ENCODE measurements at regions not wholly inside any gene's neighbourhood (a gene's known extent, or its start where the extent isn't known, plus 50 kb on each side); places are given as distances from the start of the nearest gene placed in this dataset.

DNA sequence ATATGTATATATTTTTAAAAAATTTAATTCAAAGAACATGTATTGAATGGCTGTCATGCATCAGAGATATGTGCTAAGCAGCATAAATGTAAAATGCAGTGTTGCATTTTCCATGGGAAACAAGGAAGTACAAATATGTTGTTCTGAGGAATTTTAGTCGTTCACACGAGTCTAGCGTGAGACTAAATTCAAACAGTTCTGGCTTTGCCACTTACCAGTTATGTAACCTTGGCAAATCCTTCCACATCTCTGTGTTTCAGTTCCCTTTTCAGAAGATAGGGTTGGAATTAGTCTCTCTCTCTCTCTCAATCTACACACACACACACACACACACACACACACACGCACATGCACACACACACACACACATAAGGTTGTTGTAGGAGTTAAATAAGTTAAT, 305.4 kb downstream of the UTRN start:
- CTCF ChIA-PET, result no interaction called here
- no peak for TF ChIP-seq EZH2 (IDR thresholded peaks at IDR 0.05; ENCODE audit: borderline replicate concordance, low read depth, low read length, poor library complexity, severe bottlenecking)
- TF ChIP-seq, protein P1, sequence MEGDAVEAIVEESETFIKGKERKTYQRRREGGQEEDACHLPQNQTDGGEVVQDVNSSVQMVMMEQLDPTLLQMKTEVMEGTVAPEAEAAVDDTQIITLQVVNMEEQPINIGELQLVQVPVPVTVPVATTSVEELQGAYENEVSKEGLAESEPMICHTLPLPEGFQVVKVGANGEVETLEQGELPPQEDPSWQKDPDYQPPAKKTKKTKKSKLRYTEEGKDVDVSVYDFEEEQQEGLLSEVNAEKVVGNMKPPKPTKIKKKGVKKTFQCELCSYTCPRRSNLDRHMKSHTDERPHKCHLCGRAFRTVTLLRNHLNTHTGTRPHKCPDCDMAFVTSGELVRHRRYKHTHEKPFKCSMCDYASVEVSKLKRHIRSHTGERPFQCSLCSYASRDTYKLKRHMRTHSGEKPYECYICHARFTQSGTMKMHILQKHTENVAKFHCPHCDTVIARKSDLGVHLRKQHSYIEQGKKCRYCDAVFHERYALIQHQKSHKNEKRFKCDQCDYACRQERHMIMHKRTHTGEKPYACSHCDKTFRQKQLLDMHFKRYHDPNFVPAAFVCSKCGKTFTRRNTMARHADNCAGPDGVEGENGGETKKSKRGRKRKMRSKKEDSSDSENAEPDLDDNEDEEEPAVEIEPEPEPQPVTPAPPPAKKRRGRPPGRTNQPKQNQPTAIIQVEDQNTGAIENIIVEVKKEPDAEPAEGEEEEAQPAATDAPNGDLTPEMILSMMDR (conservative IDR thresholded peaks at IDR 0.05; ENCODE audit: low read depth, low read length), result no peak
- intact Hi-C loops (cut with micrococcal nuclease; ENCODE audit: unreplicated experiment), result loop anchor here (5.0 kb wide), 1 partner anchor 862 kb away; no protein-coding TSS in a partner anchor
- no peak overlapping the region for H3K27ac ChIP-seq (ENCODE audit: low read depth, low read length, poor library complexity, severe bottlenecking)
- no peak overlapping the region for H3K4me3 ChIP-seq (ENCODE audit: low read depth, low read length, poor library complexity, severe bottlenecking)
- BruUV-seq (replicated peaks), result no TSS peak
- peaks cover 48% of the 10 kb centered on the region for H3K4me1 ChIP-seq (ENCODE audit: insufficient read depth, low read length, poor library complexity, severe bottlenecking)
- no peaks in the 10 kb centered on the region for H3K9me3 ChIP-seq (ENCODE audit: low read depth, low read length, poor library complexity, severe bottlenecking)
- no peaks in the 10 kb centered on the region for H3K27me3 ChIP-seq (replicated peaks; ENCODE audit: insufficient read depth, low read depth, low read length, poor library complexity)
- peaks cover 13% of the 10 kb centered on the region for H3K36me3 ChIP-seq (ENCODE audit: insufficient read depth, low read length, poor library complexity, severe bottlenecking)
- POLR2A ChIA-PET (ENCODE audit: low non-redundant PET), result no interaction called here
- DNase-seq (ENCODE audit: low spot score), result no peak

DNA sequence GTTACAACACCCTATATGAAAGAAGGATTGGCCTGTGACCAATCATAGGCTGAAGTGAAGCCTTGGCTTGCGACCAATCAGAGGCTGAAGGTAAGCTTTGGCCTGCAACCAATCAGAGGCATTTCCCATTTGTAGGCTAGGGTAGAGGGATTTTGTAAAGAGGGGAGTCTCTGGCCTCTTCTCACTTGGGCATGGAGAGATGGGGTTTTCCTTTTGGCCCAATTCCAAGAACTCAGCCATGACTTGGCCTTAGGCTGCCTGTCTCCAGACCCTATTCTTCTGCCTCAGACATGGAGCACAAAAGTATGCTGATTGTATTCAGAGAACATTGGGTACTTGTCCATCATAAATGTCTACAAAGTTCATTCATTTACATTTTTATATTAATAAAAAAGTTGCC, 308.3 kb downstream of the UTRN start:
- DNase-seq (ENCODE audit: low spot score), result no peak
- no peaks in the 10 kb centered on the region for H3K9me3 ChIP-seq (ENCODE audit: low read depth, low read length, poor library complexity, severe bottlenecking)
- no peaks in the 10 kb centered on the region for H3K27me3 ChIP-seq (replicated peaks; ENCODE audit: insufficient read depth, low read depth, low read length, poor library complexity)
- H3K4me1 ChIP-seq (ENCODE audit: insufficient read depth, low read length, poor library complexity, severe bottlenecking), result peaks cover 35% of the 10 kb centered on the region
- no TSS peak for BruUV-seq (replicated peaks)
- intact Hi-C loops (cut with micrococcal nuclease; ENCODE audit: unreplicated experiment), result loop anchor here (5.0 kb wide), 1 partner anchor 859 kb away; no protein-coding TSS in a partner anchor
- POLR2A ChIA-PET (ENCODE audit: low non-redundant PET), result no interaction called here
- TF ChIP-seq EZH2 (IDR thresholded peaks at IDR 0.05; ENCODE audit: borderline replicate concordance, low read depth, low read length, poor library complexity, severe bottlenecking), result no peak
- TF ChIP-seq, protein P1 (conservative IDR thresholded peaks at IDR 0.05; ENCODE audit: low read depth, low read length), result no peak
- CTCF ChIA-PET, result no interaction called here
- no peak overlapping the region for H3K27ac ChIP-seq (ENCODE audit: low read depth, low read length, poor library complexity, severe bottlenecking)
- no peak overlapping the region for H3K4me3 ChIP-seq (ENCODE audit: low read depth, low read length, poor library complexity, severe bottlenecking)
- peaks cover 13% of the 10 kb centered on the region for H3K36me3 ChIP-seq (ENCODE audit: insufficient read depth, low read length, poor library complexity, severe bottlenecking)

DNA sequence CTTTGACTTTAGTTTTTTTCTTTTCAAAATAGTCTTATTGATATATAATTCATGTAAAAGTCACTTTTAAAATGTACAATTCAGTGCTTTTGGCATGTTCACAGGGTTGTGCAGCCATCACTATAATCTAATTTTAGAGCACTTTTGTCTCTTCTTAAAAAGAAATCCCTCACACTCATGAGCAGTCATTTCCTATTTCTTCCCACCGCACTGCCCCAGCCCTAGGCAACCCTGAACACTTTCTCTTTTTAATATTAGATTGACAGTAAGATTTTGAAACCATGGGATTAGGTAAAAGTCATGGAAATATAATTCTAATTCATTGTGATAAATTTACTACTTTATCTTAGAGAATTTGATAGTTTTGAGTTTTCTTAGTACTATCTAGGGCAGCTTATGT, 309.4 kb downstream of the UTRN start:
- H3K27me3 ChIP-seq (replicated peaks; ENCODE audit: insufficient read depth, low read depth, low read length, poor library complexity), result no peaks in the 10 kb centered on the region
- H3K27ac ChIP-seq (ENCODE audit: low read depth, low read length, poor library complexity, severe bottlenecking), result peak overlapping the region; percentile 7
- no peak for TF ChIP-seq EZH2 (IDR thresholded peaks at IDR 0.05; ENCODE audit: borderline replicate concordance, low read depth, low read length, poor library complexity, severe bottlenecking)
- peaks cover 13% of the 10 kb centered on the region for H3K36me3 ChIP-seq (ENCODE audit: insufficient read depth, low read length, poor library complexity, severe bottlenecking)
- H3K9me3 ChIP-seq (ENCODE audit: low read depth, low read length, poor library complexity, severe bottlenecking), result no peaks in the 10 kb centered on the region
- BruUV-seq (replicated peaks), result no TSS peak
- no peak overlapping the region for H3K4me3 ChIP-seq (ENCODE audit: low read depth, low read length, poor library complexity, severe bottlenecking)
- no peak for DNase-seq (ENCODE audit: low spot score)
- peaks cover 29% of the 10 kb centered on the region for H3K4me1 ChIP-seq (ENCODE audit: insufficient read depth, low read length, poor library complexity, severe bottlenecking)
- POLR2A ChIA-PET (ENCODE audit: low non-redundant PET), result no interaction called here
- CTCF ChIA-PET, result no interaction called here
- intact Hi-C loops (cut with micrococcal nuclease; ENCODE audit: unreplicated experiment), result loop anchor here (5.0 kb wide), 1 partner anchor 858 kb away; no protein-coding TSS in a partner anchor

DNA sequence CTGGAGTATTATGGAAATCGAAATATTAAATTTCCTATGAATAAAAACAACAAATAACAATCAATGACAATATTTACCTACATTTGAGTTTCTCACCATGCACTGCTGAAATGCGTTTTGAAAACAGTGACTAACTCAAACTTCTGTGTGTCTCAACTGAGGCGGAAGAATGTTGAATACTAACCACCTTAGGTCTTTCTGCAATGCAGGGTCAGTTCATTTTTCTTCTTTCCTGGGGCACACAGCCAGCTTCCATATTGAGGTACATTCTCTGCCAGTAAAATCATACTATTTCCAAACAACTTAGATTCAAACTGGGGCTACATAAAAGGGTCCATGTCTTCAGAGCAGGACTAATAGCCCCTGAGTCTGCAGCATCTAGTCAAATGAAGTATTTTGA, 310.1 kb downstream of the UTRN start:
- Histone ChIP-seq H3K4me1 (ENCODE audit: insufficient read depth, low read length, poor library complexity, severe bottlenecking) (peaks cover 29% of the 10 kb centered on the region), H3K4me3 (ENCODE audit: low read depth, low read length, poor library complexity, severe bottlenecking) (no peak overlapping the region), H3K27ac (ENCODE audit: low read depth, low read length, poor library complexity, severe bottlenecking) (peak overlapping the region; percentile 22), H3K36me3 (ENCODE audit: insufficient read depth, low read length, poor library complexity, severe bottlenecking) (peaks cover 13% of the 10 kb centered on the region), H3K27me3 (replicated peaks; ENCODE audit: insufficient read depth, low read depth, low read length, poor library complexity) (no peaks in the 10 kb centered on the region), H3K9me3 (ENCODE audit: low read depth, low read length, poor library complexity, severe bottlenecking) (no peaks in the 10 kb centered on the region)
- BruUV-seq (replicated peaks), result no TSS peak
- ChIA-PET POLR2A (ENCODE audit: low non-redundant PET) (no interaction called here), CTCF (no interaction called here)
- TF ChIP-seq EZH2 (IDR thresholded peaks at IDR 0.05; ENCODE audit: borderline replicate concordance, low read depth, low read length, poor library complexity, severe bottlenecking), result no peak
- TF ChIP-seq, protein P1 (conservative IDR thresholded peaks at IDR 0.05; ENCODE audit: low read depth, low read length), result no peak
- intact Hi-C loops (cut with micrococcal nuclease; ENCODE audit: unreplicated experiment), result no loop called here
- no peak for DNase-seq (ENCODE audit: low spot score)
